ENCODE measurements at regions not wholly inside any gene's neighbourhood (a gene's known extent, or its start where the extent isn't known, plus 50 kb on each side); places are given as distances from the start of the nearest gene placed in this dataset.
"Not testable (repeated sequence)": the region's sequence is repeated elsewhere in the genome, so short reads cannot be mapped to it uniquely, and the experiment has no call there.

- H3K27ac Mint-ChIP-seq (ENCODE audit: unreplicated experiment), result no peak overlapping the region
- no peak overlapping the region for H3K4me3 Mint-ChIP-seq (ENCODE audit: low read depth, unreplicated experiment)
- intact Hi-C loops (cut with micrococcal nuclease; ENCODE audit: unreplicated experiment), result no loop called here
- no peaks in the 10 kb centered on the region for H3K36me3 Mint-ChIP-seq (ENCODE audit: insufficient read depth, unreplicated experiment)
- no peaks in the 10 kb centered on the region for H3K27me3 Mint-ChIP-seq (ENCODE audit: unreplicated experiment)
- no peaks in the 10 kb centered on the region for H3K4me1 Mint-ChIP-seq (ENCODE audit: low read depth, unreplicated experiment)
- peaks cover 18% of the 10 kb centered on the region for H3K9me3 Mint-ChIP-seq (ENCODE audit: low read depth, unreplicated experiment)
- DNase-seq, result no peak
- no peak for TF ChIP-seq CTCF (IDR thresholded peaks at IDR 0.05; ENCODE audit: unreplicated experiment)
- CTCF ChIA-PET, result no interaction called here
- BruUV-seq (replicated peaks), result no TSS peak
Observed at GRCh38 chr5:6078881-6079280, 299.5 kb downstream of the MED10 start.

GRCh38 chr5:6076341-6077239 is 301.8 kb downstream of the MED10 start:
- Mint-ChIP-seq H3K27ac (ENCODE audit: unreplicated experiment) (no peak overlapping the region), H3K4me3 (ENCODE audit: low read depth, unreplicated experiment) (no peak overlapping the region), H3K4me1 (ENCODE audit: low read depth, unreplicated experiment) (no peaks in the 10 kb centered on the region), H3K9me3 (ENCODE audit: low read depth, unreplicated experiment) (peaks cover 16% of the 10 kb centered on the region), H3K36me3 (ENCODE audit: insufficient read depth, unreplicated experiment) (no peaks in the 10 kb centered on the region), H3K27me3 (ENCODE audit: unreplicated experiment) (no peaks in the 10 kb centered on the region)
- DNase-seq, result no peak
- CTCF ChIA-PET, result no interaction called here
- intact Hi-C loops (cut with micrococcal nuclease; ENCODE audit: unreplicated experiment), result no loop called here
- no TSS peak for BruUV-seq (replicated peaks)
- no peak for TF ChIP-seq CTCF (IDR thresholded peaks at IDR 0.05; ENCODE audit: unreplicated experiment)

GRCh38 chr5:6072488-6072887 is 305.9 kb downstream of the MED10 start:
- CTCF ChIA-PET; H3K27ac Mint-ChIP-seq (ENCODE audit: unreplicated experiment): not testable (repeated sequence)

GRCh38 chr5:6069496-6070185 is 308.7 kb downstream of the MED10 start:
- intact Hi-C loops (cut with micrococcal nuclease; ENCODE audit: unreplicated experiment), result no loop called here
- no peak overlapping the region for H3K4me3 Mint-ChIP-seq (ENCODE audit: low read depth, unreplicated experiment)

More at GRCh38 chr5:6072488-6072887, 305.9 kb downstream of the MED10 start:
- peaks cover 14% of the 10 kb centered on the region for H3K9me3 Mint-ChIP-seq (ENCODE audit: low read depth, unreplicated experiment)
- H3K27me3 Mint-ChIP-seq (ENCODE audit: unreplicated experiment); H3K4me1 Mint-ChIP-seq (ENCODE audit: low read depth, unreplicated experiment); DNase-seq; intact Hi-C loops (cut with micrococcal nuclease; ENCODE audit: unreplicated experiment); H3K4me3 Mint-ChIP-seq (ENCODE audit: low read depth, unreplicated experiment); BruUV-seq (replicated peaks); H3K36me3 Mint-ChIP-seq (ENCODE audit: insufficient read depth, unreplicated experiment): not testable (repeated sequence)

More at GRCh38 chr5:6069496-6070185, 308.7 kb downstream of the MED10 start:
- H3K27ac Mint-ChIP-seq (ENCODE audit: unreplicated experiment), result no peak overlapping the region
- CTCF ChIA-PET, result no interaction called here
- H3K4me1 Mint-ChIP-seq (ENCODE audit: low read depth, unreplicated experiment), result no peaks in the 10 kb centered on the region
- H3K27me3 Mint-ChIP-seq (ENCODE audit: unreplicated experiment), result no peaks in the 10 kb centered on the region
- peaks cover 11% of the 10 kb centered on the region for H3K9me3 Mint-ChIP-seq (ENCODE audit: low read depth, unreplicated experiment)
- DNase-seq, result no peak
- no peaks in the 10 kb centered on the region for H3K36me3 Mint-ChIP-seq (ENCODE audit: insufficient read depth, unreplicated experiment)
- BruUV-seq (replicated peaks), result no TSS peak
- TF ChIP-seq CTCF (IDR thresholded peaks at IDR 0.05; ENCODE audit: unreplicated experiment), result no peak

Measured in Calu3 (cell line).